Cardiac fibroblast (primary cell): ENCODE measurements at regions not wholly inside any gene's neighbourhood (a gene's known extent, or its start where the extent isn't known, plus 50 kb on each side); places are given as distances from the start of the nearest gene placed in this dataset.

Experiments used
- DNase-seq, 2 donors: peaks; one replicate each; pipeline versions ENCODE4 v3.0.0 to v3.0.0-alpha.2; 2010; ENCODE audit warnings: low read depth in 2 of 2
- H3K4me3 ChIP-seq, 2 donors: replicated peaks in 1 of 2; 1 replicate in 1 of 2; 2 replicates in 1 of 2; pipeline ENCODE4 v1.5.1; 2011; ENCODE audit warnings: low read depth in 2 of 2, low read length in 2 of 2, mild to moderate bottlenecking in 2 of 2, moderate library complexity in 1 of 2
- CTCF ChIP-seq: IDR thresholded peaks from one replicate; pipeline ENCODE4 v1.5.1; 2011; ENCODE audit warnings: low read depth, mild to moderate bottlenecking, low read length, inconsistent platforms

- H3K4me3 ChIP-seq: no peak overlapping the region
- no peak for TF ChIP-seq CTCF
- no peak for DNase-seq
Observed at GRCh38 chr12:24057920-24058476, 108.5 kb upstream of the SOX5 start.

DNA sequence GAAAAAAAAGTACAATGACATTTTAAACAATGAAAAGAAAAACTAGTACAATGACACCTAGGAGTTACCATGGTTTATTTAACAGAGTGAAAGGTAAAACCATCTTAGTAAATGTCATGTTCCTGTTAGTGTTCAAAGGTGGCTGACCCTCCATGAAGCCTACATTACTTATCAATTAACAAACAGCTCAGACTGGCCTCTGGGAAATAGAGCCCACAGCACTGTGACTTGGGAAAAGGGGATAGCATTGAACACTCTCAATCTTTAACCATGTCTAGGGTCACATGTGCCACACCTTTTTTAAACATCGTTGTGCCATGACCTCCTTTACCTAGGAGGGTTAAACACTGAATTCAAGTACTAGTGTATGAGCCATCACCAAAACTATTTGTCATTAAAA, 106.3 kb upstream of the SOX5 start:
- H3K4me3 ChIP-seq: no peak overlapping the region
- TF ChIP-seq CTCF: no peak

GRCh38 chr12:24054416-24054815, 104.9 kb upstream of the SOX5 start:
- DNase-seq: peak in 1 of 2 donors; percentile 17

More for the DNA sequence above, 106.3 kb upstream of the SOX5 start:
- DNase-seq: no peak

GRCh38 chr12:24049728-24050127, 100.3 kb upstream of the SOX5 start:
- no peak overlapping the region for H3K4me3 ChIP-seq
- DNase-seq: no peak
- no peak for TF ChIP-seq CTCF

More at GRCh38 chr12:24054416-24054815, 104.9 kb upstream of the SOX5 start:
- no peak for TF ChIP-seq CTCF
- H3K4me3 ChIP-seq: no peak overlapping the region

DNA sequence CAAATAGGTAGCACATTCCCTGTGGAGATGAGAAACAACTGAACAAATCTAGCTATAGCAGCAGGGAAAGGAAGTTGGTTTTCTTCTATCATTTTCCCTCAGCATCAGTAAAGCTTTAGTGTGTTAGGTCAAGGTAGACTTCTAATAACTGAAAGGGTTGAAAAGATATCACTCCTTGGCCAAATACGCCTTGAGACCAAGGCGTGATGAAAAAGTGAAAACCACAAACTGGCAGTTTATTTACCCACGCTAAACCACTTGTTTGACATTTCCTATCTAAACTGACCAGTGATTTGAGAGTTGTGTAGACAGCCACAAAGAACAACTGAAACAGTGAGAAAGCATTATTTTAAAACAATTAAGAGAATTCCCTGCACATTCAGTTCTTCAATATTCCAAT, 99.6 kb upstream of the SOX5 start:
- no peak for DNase-seq
- no peak for TF ChIP-seq CTCF
- no peak overlapping the region for H3K4me3 ChIP-seq

DNA sequence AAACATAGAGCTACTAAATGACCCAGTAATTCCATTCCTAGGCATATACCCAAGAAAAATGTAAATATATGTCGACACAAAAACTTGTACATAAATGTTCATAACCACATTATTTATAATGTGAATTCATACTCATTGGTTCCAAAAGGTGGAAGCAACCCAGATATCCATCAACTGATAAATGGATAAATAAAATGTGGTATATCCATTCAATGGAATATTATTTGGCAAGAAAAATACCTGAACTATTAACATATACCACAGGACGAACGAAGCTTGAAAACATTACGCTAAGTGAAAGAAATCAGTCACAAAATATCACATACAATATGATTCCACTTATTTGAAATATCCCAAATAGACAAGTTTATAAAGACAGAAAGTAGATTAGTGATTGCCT, 99.0 kb upstream of the SOX5 start:
- no peak for DNase-seq
- TF ChIP-seq CTCF: no peak
- H3K4me3 ChIP-seq: no peak overlapping the region

DNA sequence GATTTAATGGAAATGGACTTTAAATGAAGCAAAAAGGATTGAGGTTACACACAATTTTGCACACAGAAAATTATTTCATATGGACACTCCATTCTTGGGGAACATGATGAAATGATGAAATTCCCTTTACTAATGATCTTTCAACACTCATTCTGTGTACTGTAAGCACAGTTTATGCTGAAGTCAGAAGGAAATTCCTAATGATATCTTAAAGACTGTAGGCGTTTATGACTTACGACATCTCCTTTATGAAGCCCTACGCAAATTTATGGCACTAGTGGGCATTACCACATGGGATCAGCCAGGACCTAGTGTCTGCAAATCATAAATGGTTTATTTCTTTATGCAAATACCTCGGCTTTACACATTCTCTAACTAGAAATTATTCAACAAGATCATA, 97.9 kb upstream of the SOX5 start:
- peak in 1 of 2 donors; percentile 77 for DNase-seq
- H3K4me3 ChIP-seq: no peak overlapping the region
- no peak for TF ChIP-seq CTCF
